C4-2B (cell line): ENCODE measurements at regions not wholly inside any gene's neighbourhood (a gene's known extent, or its start where the extent isn't known, plus 50 kb on each side); places are given as distances from the start of the nearest gene placed in this dataset.

Source experiments
- CTCF ChIP-seq: fragments of 450-650 bp; conservative IDR thresholded peaks from 2 replicates; pipeline ENCODE4 v1.5.1; 2017; ENCODE audit warnings: mild to moderate bottlenecking
- ZFX ChIP-seq: fragments of 450-650 bp; IDR thresholded peaks from 2 replicates; pipeline ENCODE4 v1.6.1; 2017

GRCh38 chr4:171636606-171637005 lies 176.6 kb upstream of the GALNTL6 start:
- TF ChIP-seq CTCF, result no peak
- TF ChIP-seq ZFX, result no peak
